Fibroblast of lung (primary cell): ENCODE measurements at regions not wholly inside any gene's neighbourhood (a gene's known extent, or its start where the extent isn't known, plus 50 kb on each side); places are given as distances from the start of the nearest gene placed in this dataset.

Source experiments
- DNase-seq, 2 donors: peaks; one replicate each; pipeline versions ENCODE4 v3.0.0 to v3.0.0-alpha.2; 2010; ENCODE audit warnings: low read depth in 2 of 2
- H2AFZ ChIP-seq: 2 replicates; pipeline ENCODE4 v1.5.1; 2012; ENCODE audit warnings: low read length, control low read depth, inconsistent platforms
- H3K27ac ChIP-seq: 2 replicates; pipeline ENCODE4 v1.5.1; 2011; ENCODE audit warnings: low read length, control low read depth; ENCODE audit not compliant: insufficient read depth
- H3K27me3 ChIP-seq: 2 replicates; pipeline ENCODE4 v1.5.1; 2011; ENCODE audit warnings: mild to moderate bottlenecking, low read length; ENCODE audit not compliant: control insufficient read depth, insufficient read depth
- H3K36me3 ChIP-seq: 2 replicates; pipeline ENCODE4 v1.5.1; 2011; ENCODE audit warnings: low read length; ENCODE audit not compliant: control insufficient read depth, insufficient read depth
- H3K4me1 ChIP-seq: 2 replicates; pipeline ENCODE4 v1.5.1; 2011; ENCODE audit warnings: low read length; ENCODE audit not compliant: control insufficient read depth, insufficient read depth; ENCODE audit errors: extremely low read depth
- H3K4me2 ChIP-seq: 2 replicates; pipeline ENCODE4 v1.5.1; 2011; ENCODE audit warnings: low read length, control low read depth; ENCODE audit not compliant: insufficient read depth; ENCODE audit errors: extremely low read depth
- H3K4me3 ChIP-seq, 4 experiments: fragments of 200-600 bp in 1 of 4; sonication (generic) in 1 of 4; replicated peaks in 1 of 4; 2 replicates each; pipeline ENCODE4 v1.5.1; 2011 to 2016; ENCODE audit warnings: low read length in 4 of 4, low read depth in 3 of 4, mild to moderate bottlenecking in 3 of 4, control low read depth in 2 of 4, inconsistent platforms in 1 of 4, mixed read lengths in 1 of 4; ENCODE audit not compliant: insufficient read depth in 1 of 4; ENCODE audit errors: control extremely low read depth in 1 of 4
- H3K79me2 ChIP-seq: 2 replicates; pipeline ENCODE4 v1.5.1; 2012; ENCODE audit warnings: mild to moderate bottlenecking, low read length, inconsistent platforms; ENCODE audit not compliant: control insufficient read depth, insufficient read depth
- H3K9ac ChIP-seq: 2 replicates; pipeline ENCODE4 v1.5.1; 2011; ENCODE audit warnings: mild to moderate bottlenecking, low read length, control low read depth; ENCODE audit not compliant: insufficient read depth
- H3K9me3 ChIP-seq: 2 replicates; pipeline ENCODE4 v1.5.1; 2012; ENCODE audit warnings: low read depth, low read length; ENCODE audit not compliant: control insufficient read depth, insufficient read depth
- H4K20me1 ChIP-seq: 2 replicates; pipeline ENCODE4 v1.5.1; 2011; ENCODE audit warnings: low read length; ENCODE audit not compliant: control insufficient read depth, insufficient read depth; ENCODE audit errors: extremely low read depth
- CTCF ChIP-seq, 2 donors: IDR thresholded peaks in 1 of 2; conservative IDR thresholded peaks in 1 of 2; 1 replicate in 1 of 2; 2 replicates in 1 of 2; pipeline ENCODE4 v1.5.1; 2011 to 2012; ENCODE audit warnings: low read length in 2 of 2, control low read depth in 1 of 2, inconsistent platforms in 1 of 2, low read depth in 1 of 2, mild to moderate bottlenecking in 1 of 2
- EZH2 ChIP-seq: IDR thresholded peaks from 2 replicates; pipeline ENCODE4 v1.5.1; 2012; ENCODE audit warnings: low read length, control low read depth, mild to moderate bottlenecking; ENCODE audit errors: missing control alignments

- Histone ChIP-seq H3K4me2 (no peak overlapping the region), H3K4me3 (no peak overlapping the region), H3K27me3 (no peaks in the 10 kb centered on the region), H4K20me1 (no peaks in the 10 kb centered on the region), H3K79me2 (no peaks in the 10 kb centered on the region), H3K9ac (no peak overlapping the region), H3K4me1 (no peaks in the 10 kb centered on the region), H3K36me3 (no peaks in the 10 kb centered on the region), H2AFZ (no peak overlapping the region), H3K9me3 (no peaks in the 10 kb centered on the region), H3K27ac (no peak overlapping the region)
- DNase-seq = no peak
- no peak for TF ChIP-seq CTCF (conservative IDR thresholded peaks at IDR 0.05 in 1 of 2, IDR thresholded peaks at IDR 0.05 in 1 of 2; ENCODE audit: low read depth in 1 of 2, low read length in 2 of 2)
- TF ChIP-seq EZH2 = no peak
Observed at GRCh38 chr10:59107147-59107546, 69.3 kb upstream of the PHYHIPL start.

GRCh38 chr10:59108296-59108870, 68.1 kb upstream of the PHYHIPL start:
- Histone ChIP-seq H3K4me3 (no peak overlapping the region), H2AFZ (no peak overlapping the region), H4K20me1 (no peaks in the 10 kb centered on the region), H3K79me2 (no peaks in the 10 kb centered on the region), H3K27me3 (no peaks in the 10 kb centered on the region), H3K4me2 (no peak overlapping the region), H3K9ac (no peak overlapping the region), H3K4me1 (no peaks in the 10 kb centered on the region), H3K27ac (no peak overlapping the region), H3K36me3 (no peaks in the 10 kb centered on the region), H3K9me3 (no peaks in the 10 kb centered on the region)
- DNase-seq = no peak
- TF ChIP-seq EZH2 (no peak), CTCF (conservative IDR thresholded peaks at IDR 0.05 in 1 of 2, IDR thresholded peaks at IDR 0.05 in 1 of 2; ENCODE audit: low read depth in 1 of 2, low read length in 2 of 2) (no peak)

GRCh38 chr10:59108886-59109288, 67.6 kb upstream of the PHYHIPL start:
- Histone ChIP-seq H3K9me3 (no peaks in the 10 kb centered on the region), H3K4me1 (no peaks in the 10 kb centered on the region), H3K27ac (no peak overlapping the region), H3K4me3 (no peak overlapping the region), H3K79me2 (no peaks in the 10 kb centered on the region), H3K36me3 (no peaks in the 10 kb centered on the region), H3K9ac (no peak overlapping the region), H3K4me2 (no peak overlapping the region), H3K27me3 (no peaks in the 10 kb centered on the region), H2AFZ (no peak overlapping the region), H4K20me1 (no peaks in the 10 kb centered on the region)
- TF ChIP-seq CTCF (conservative IDR thresholded peaks at IDR 0.05 in 1 of 2, IDR thresholded peaks at IDR 0.05 in 1 of 2; ENCODE audit: low read depth in 1 of 2, low read length in 2 of 2) (no peak), EZH2 (no peak)
- no peak for DNase-seq
